SK-N-SH (cell line): ENCODE measurements at regions not wholly inside any gene's neighbourhood (a gene's known extent, or its start where the extent isn't known, plus 50 kb on each side); places are given as distances from the start of the nearest gene placed in this dataset.

Experiments
- CTCF ChIA-PET: fragments of 300-600, 350-600 bp; formaldehyde crosslinking; extraction: SDS; loops from one replicate; lab custom pipeline; 2021; lab: Yijun Ruan, JAX
- POLR2A ChIA-PET: fragments of 350-600 bp; sonication (Branson Sonifier 250); formaldehyde crosslinking; extraction: SDS; loops from one replicate; lab custom pipeline; 2020; ENCODE audit warnings: antibody characterized with exemption, inconsistent platforms; lab: Yijun Ruan, JAX
- DNase-seq: peaks from one replicate; pipeline ENCODE4 v3.0.0; 2012
- H2AFZ ChIP-seq: fragments of 200-600 bp; sonication (generic); 2 replicates; pipeline ENCODE4 v1.8.1; 2016; ENCODE audit warnings: antibody characterized with exemption, mild to moderate bottlenecking, low read depth
- H3F3A ChIP-seq: fragments of 200-600 bp; sonication (generic); replicated peaks from 2 replicates; pipeline ENCODE3; 2016; ENCODE audit warnings: antibody characterized with exemption, mild to moderate bottlenecking; ENCODE audit not compliant: insufficient read depth
- H3K27ac ChIP-seq, 2 experiments: fragments of 200-500 bp in 1 of 2; fragments of 200-600 bp in 1 of 2; sonication (Bioruptor generic) in 1 of 2; sonication (generic), shearing (Covaris generic) in 1 of 2; 2 replicates each; pipeline versions ENCODE4 v1.5.1 to v1.6.1; 2014 to 2016; ENCODE audit warnings: low read depth in 2 of 2, inconsistent platforms in 1 of 2, low read length in 1 of 2, mild to moderate bottlenecking in 1 of 2, mixed read lengths in 1 of 2
- H3K27me3 ChIP-seq: fragments of 200-600 bp; sonication (generic), shearing (Covaris generic); 2 replicates; pipeline ENCODE4 v1.6.1; 2016; ENCODE audit warnings: mixed run types; ENCODE audit not compliant: insufficient read depth
- H3K36me3 ChIP-seq, 2 experiments: fragments of 200-500 bp in 1 of 2; fragments of 200-600 bp in 1 of 2; sonication (Bioruptor generic) in 1 of 2; sonication (generic) in 1 of 2; replicated peaks in 1 of 2; 2 replicates each; pipeline versions ENCODE3 to v1.5.1; 2014 to 2016; ENCODE audit warnings: low read length in 1 of 2, mild to moderate bottlenecking in 1 of 2; ENCODE audit not compliant: insufficient read depth in 2 of 2, control insufficient read depth in 1 of 2
- H3K4me1 ChIP-seq, 2 experiments: fragments of 200-500 bp in 1 of 2; fragments of 200-600 bp in 1 of 2; sonication (Bioruptor generic) in 1 of 2; sonication (generic), shearing (Covaris generic) in 1 of 2; 2 replicates each; pipeline versions ENCODE4 v1.5.1 to v1.6.1; 2014 to 2016; ENCODE audit warnings: low read depth in 1 of 2, low read length in 1 of 2, mixed run types in 1 of 2; ENCODE audit not compliant: insufficient read depth in 2 of 2, control insufficient read depth in 1 of 2
- H3K4me2 ChIP-seq: fragments of 200-600 bp; sonication (generic), shearing (Covaris generic); 2 replicates; pipeline ENCODE4 v1.6.1; 2017; ENCODE audit warnings: mixed run types
- H3K4me3 ChIP-seq, 2 experiments: fragments of 200-500 bp in 1 of 2; fragments of 200-600 bp in 1 of 2; sonication (Bioruptor generic) in 1 of 2; sonication (generic), shearing (Covaris generic) in 1 of 2; 2 replicates each; pipeline versions ENCODE4 v1.5.1 to v1.8.1; 2014 to 2016; ENCODE audit warnings: low read depth in 2 of 2, inconsistent platforms in 1 of 2, low read length in 1 of 2, mild to moderate bottlenecking in 1 of 2, mixed read lengths in 1 of 2, moderate library complexity in 1 of 2
- H3K79me2 ChIP-seq: fragments of 200-600 bp; sonication (generic); 2 replicates; pipeline ENCODE4 v1.8.1; 2017; ENCODE audit warnings: mild to moderate bottlenecking; ENCODE audit not compliant: insufficient read depth
- H3K9ac ChIP-seq: fragments of 200-600 bp; sonication (generic); 2 replicates; pipeline ENCODE4 v1.6.1; 2017; ENCODE audit warnings: mixed run types
- H3K9me2 ChIP-seq: fragments of 200-600 bp; sonication (generic); 2 replicates; pipeline ENCODE4 v1.6.1; 2017; ENCODE audit warnings: mixed run types
- H3K9me3 ChIP-seq: fragments of 200-600 bp; sonication (generic); 2 replicates; pipeline ENCODE4 v1.6.1; 2017; ENCODE audit warnings: mixed run types, mild to moderate bottlenecking, moderate library complexity
- H4K20me1 ChIP-seq: fragments of 200-600 bp; sonication (generic); 2 replicates; pipeline ENCODE4 v1.6.1; 2017; ENCODE audit warnings: mild to moderate bottlenecking, mixed run types; ENCODE audit not compliant: insufficient read depth
- ELF1 ChIP-seq: IDR thresholded peaks from 2 replicates; pipeline ENCODE4 v1.4.0; 2012
- EP300 ChIP-seq, 2 experiments: IDR thresholded peaks; 2 replicates each; pipeline versions ENCODE4 v1.4.0 to v1.6.1; 2012; ENCODE audit warnings: borderline replicate concordance in 1 of 2, low read depth in 1 of 2, low read length in 1 of 2
- EZH2phosphoT487 ChIP-seq: fragments of 200-600 bp; sonication (generic); IDR thresholded peaks from 2 replicates; pipeline ENCODE4 v1.6.1; 2017; ENCODE audit warnings: low read depth, mixed run types, mild to moderate bottlenecking, antibody characterized with exemption, moderate library complexity, borderline replicate concordance
- FOXJ3 ChIP-seq: sonication (generic); formaldehyde crosslinking; IDR thresholded peaks from 2 replicates; pipeline ENCODE4 v1.5.1; 2020; ENCODE audit warnings: mild to moderate bottlenecking, missing genetic modification reagents
- FOXM1 ChIP-seq: IDR thresholded peaks from 2 replicates; pipeline ENCODE4 v1.4.0; 2012; ENCODE audit warnings: low read depth, mild to moderate bottlenecking
- GABPA ChIP-seq: IDR thresholded peaks from 2 replicates; pipeline ENCODE4 v1.4.0; 2012; ENCODE audit warnings: low read depth, mild to moderate bottlenecking
- IRF3 ChIP-seq: fragments of 150-350 bp; IDR thresholded peaks from 2 replicates; pipeline ENCODE4 v1.6.1; 2016; ENCODE audit warnings: mild to moderate bottlenecking, low read depth, low read length
- MAX ChIP-seq: IDR thresholded peaks from 2 replicates; pipeline ENCODE4 v1.4.0; 2012; ENCODE audit warnings: low read depth
- MXI1 ChIP-seq: IDR thresholded peaks from 2 replicates; pipeline ENCODE4 v1.6.1; 2012; ENCODE audit warnings: mild to moderate bottlenecking, low read depth, low read length, improper control_type of control experiment
- NRF1 ChIP-seq: IDR thresholded peaks from 2 replicates; pipeline ENCODE4 v1.6.1; 2012; ENCODE audit warnings: low read depth, mild to moderate bottlenecking, low read length
- RAD21 ChIP-seq: IDR thresholded peaks from 2 replicates; pipeline ENCODE4 v1.6.1; 2012; ENCODE audit warnings: mild to moderate bottlenecking, low read length
- RCOR1 ChIP-seq: fragments of 150-350 bp; IDR thresholded peaks from 2 replicates; pipeline ENCODE4 v1.6.1; 2017; ENCODE audit warnings: antibody characterized with exemption, low read length
- REST ChIP-seq: IDR thresholded peaks from 2 replicates; pipeline ENCODE4 v1.6.1; 2012; ENCODE audit warnings: mild to moderate bottlenecking, low read depth, low read length, moderate library complexity
- RFX5 ChIP-seq: IDR thresholded peaks from 2 replicates; pipeline ENCODE4 v1.6.1; 2012; ENCODE audit warnings: mild to moderate bottlenecking, improper control_type of control experiment, low read length
- RXRA ChIP-seq: IDR thresholded peaks from 2 replicates; pipeline ENCODE4 v1.4.0; 2012; ENCODE audit warnings: low read depth, mild to moderate bottlenecking, borderline replicate concordance
- SIN3A ChIP-seq: IDR thresholded peaks from 2 replicates; pipeline ENCODE4 v1.6.1; 2012; ENCODE audit warnings: low read depth, mild to moderate bottlenecking, low read length, moderate library complexity, borderline replicate concordance
- SMC3 ChIP-seq: IDR thresholded peaks from 2 replicates; pipeline ENCODE4 v1.6.1; 2012; ENCODE audit warnings: low read depth, low read length, improper control_type of control experiment
- TCF12 ChIP-seq: IDR thresholded peaks from 2 replicates; pipeline ENCODE4 v1.4.0; 2012
- TEAD4 ChIP-seq: IDR thresholded peaks from 2 replicates; pipeline ENCODE4 v1.4.0; 2012; ENCODE audit warnings: mild to moderate bottlenecking, borderline replicate concordance; ENCODE audit not compliant: insufficient read depth
- USF2 ChIP-seq: fragments of 150-350 bp; IDR thresholded peaks from 2 replicates; pipeline ENCODE4 v1.6.1; 2017; ENCODE audit warnings: antibody characterized with exemption, low read length, low read depth, borderline replicate concordance
- ZBTB33 ChIP-seq: IDR thresholded peaks from 2 replicates; pipeline ENCODE4 v1.4.0; 2012; ENCODE audit warnings: low read depth, borderline replicate concordance

GRCh38 chr12:72793796-72794195 is 521.6 kb downstream of the TRHDE start (continued):
- TF ChIP-seq SIN3A (no peak), MAX (no peak), RCOR1 (no peak), TEAD4 (no peak)

- DNase-seq: no peak
Observed at GRCh38 chr12:72815421-72815820, 543.3 kb downstream of the TRHDE start.

More at GRCh38 chr12:72815421-72815820, 543.3 kb downstream of the TRHDE start:
- no peak overlapping the region for H3K27ac ChIP-seq
- ChIA-PET CTCF (no interaction called here), POLR2A (no interaction called here)
- no peaks in the 10 kb centered on the region for H4K20me1 ChIP-seq
- no peak for TF ChIP-seq USF2
- no peak for TF ChIP-seq RXRA
- TF ChIP-seq EZH2phosphoT487: no peak
- TF ChIP-seq RCOR1: no peak
- no peak for TF ChIP-seq MXI1
- no peak for TF ChIP-seq SMC3
- TF ChIP-seq ELF1: no peak
- no peak for TF ChIP-seq GABPA
- TF ChIP-seq FOXM1: no peak
- TF ChIP-seq IRF3: no peak
- no peak for TF ChIP-seq RFX5
- no peak for TF ChIP-seq TCF12
- no peak for TF ChIP-seq ZBTB33
- TF ChIP-seq TEAD4: no peak
- TF ChIP-seq EP300 (IDR thresholded peaks at IDR 0.05; ENCODE audit: borderline replicate concordance in 1 of 2, low read depth in 1 of 2, low read length in 1 of 2): no peak
- TF ChIP-seq FOXJ3 (CRISPR knock-in tag): no peak
- TF ChIP-seq NRF1: no peak
- TF ChIP-seq RAD21: no peak
- no peak for TF ChIP-seq REST
- H2AFZ ChIP-seq: no peak overlapping the region
- H3K4me1 ChIP-seq: no peaks in the 10 kb centered on the region
- no peak overlapping the region for H3K4me2 ChIP-seq
- H3K36me3 ChIP-seq: no peaks in the 10 kb centered on the region
- no peaks in the 10 kb centered on the region for H3F3A ChIP-seq
- H3K79me2 ChIP-seq: no peaks in the 10 kb centered on the region
- H3K4me3 ChIP-seq: no peak overlapping the region
- H3K9ac ChIP-seq: no peak overlapping the region
- no peaks in the 10 kb centered on the region for H3K9me3 ChIP-seq
- H3K27me3 ChIP-seq: no peaks in the 10 kb centered on the region
- no peaks in the 10 kb centered on the region for H3K9me2 ChIP-seq
